Keratinocyte (primary cell): ENCODE measurements at regions not wholly inside any gene's neighbourhood (a gene's known extent, or its start where the extent isn't known, plus 50 kb on each side); places are given as distances from the start of the nearest gene placed in this dataset.

Source experiments
- EZH2 ChIP-seq: IDR thresholded peaks from one replicate; pipeline ENCODE4 v1.6.1; 2012; ENCODE audit warnings: inconsistent platforms, mild to moderate bottlenecking, low read length, moderate library complexity
- TF ChIP-seq, protein P1 (sequence below), 3 experiments: IDR thresholded peaks in 1 of 3; conservative IDR thresholded peaks in 1 of 3; optimal IDR thresholded peaks in 1 of 3; 2 replicates in 2 of 3; 3 replicates in 1 of 3; pipeline versions ENCODE3 to v1.5.1; 2011; ENCODE audit warnings: low read length in 3 of 3, mild to moderate bottlenecking in 3 of 3, moderate library complexity in 2 of 3, control low read depth in 1 of 3, inconsistent platforms in 1 of 3; ENCODE audit not compliant: insufficient read depth in 2 of 3; ENCODE audit errors: extremely low read depth in 1 of 3

DNA sequence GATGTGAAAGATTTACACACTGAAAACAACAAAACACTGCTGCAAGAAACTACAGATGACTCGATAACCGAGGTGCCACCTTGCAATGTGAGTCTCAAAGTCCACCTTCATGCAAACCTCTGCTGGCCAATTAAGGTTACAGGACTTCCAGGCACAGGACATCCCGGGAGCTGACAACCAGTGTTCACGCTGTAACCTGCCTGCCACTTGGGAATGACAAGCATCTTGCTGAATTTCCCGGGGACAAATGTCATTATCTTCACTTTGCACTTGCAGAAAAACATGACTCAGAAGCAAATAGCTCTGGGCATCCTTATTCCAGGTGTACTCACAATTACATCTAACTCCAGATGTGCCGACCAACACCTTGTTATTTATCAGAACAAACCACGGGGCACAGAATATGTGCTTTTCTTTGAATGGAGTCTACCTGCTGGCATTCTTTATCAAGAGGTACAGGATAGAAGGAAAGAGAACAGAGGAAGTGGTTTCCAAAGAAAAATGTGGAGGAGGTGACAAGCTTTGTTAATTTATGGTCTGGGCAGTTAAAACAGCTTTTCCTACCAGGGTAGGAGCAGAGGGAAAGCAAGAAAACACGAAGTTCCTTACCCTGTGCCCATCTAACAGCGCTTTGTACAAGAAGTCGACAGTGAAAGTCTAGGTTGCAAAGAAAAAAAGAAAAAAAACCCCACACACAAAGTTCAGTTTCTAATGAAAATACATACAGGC lies 72.3 kb downstream of the SHANK2 start:
- TF ChIP-seq, protein P1, sequence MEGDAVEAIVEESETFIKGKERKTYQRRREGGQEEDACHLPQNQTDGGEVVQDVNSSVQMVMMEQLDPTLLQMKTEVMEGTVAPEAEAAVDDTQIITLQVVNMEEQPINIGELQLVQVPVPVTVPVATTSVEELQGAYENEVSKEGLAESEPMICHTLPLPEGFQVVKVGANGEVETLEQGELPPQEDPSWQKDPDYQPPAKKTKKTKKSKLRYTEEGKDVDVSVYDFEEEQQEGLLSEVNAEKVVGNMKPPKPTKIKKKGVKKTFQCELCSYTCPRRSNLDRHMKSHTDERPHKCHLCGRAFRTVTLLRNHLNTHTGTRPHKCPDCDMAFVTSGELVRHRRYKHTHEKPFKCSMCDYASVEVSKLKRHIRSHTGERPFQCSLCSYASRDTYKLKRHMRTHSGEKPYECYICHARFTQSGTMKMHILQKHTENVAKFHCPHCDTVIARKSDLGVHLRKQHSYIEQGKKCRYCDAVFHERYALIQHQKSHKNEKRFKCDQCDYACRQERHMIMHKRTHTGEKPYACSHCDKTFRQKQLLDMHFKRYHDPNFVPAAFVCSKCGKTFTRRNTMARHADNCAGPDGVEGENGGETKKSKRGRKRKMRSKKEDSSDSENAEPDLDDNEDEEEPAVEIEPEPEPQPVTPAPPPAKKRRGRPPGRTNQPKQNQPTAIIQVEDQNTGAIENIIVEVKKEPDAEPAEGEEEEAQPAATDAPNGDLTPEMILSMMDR (optimal IDR thresholded peaks at IDR 0.05 in 1 of 3, IDR thresholded peaks at IDR 0.05 in 1 of 3, conservative IDR thresholded peaks at IDR 0.05 in 1 of 3; ENCODE audit: extremely low read depth in 1 of 3, insufficient read depth in 2 of 3, low read length in 3 of 3): no peak
- TF ChIP-seq EZH2: no peak
